ENCODE measurements at regions not wholly inside any gene's neighbourhood (a gene's known extent, or its start where the extent isn't known, plus 50 kb on each side); places are given as distances from the start of the nearest gene placed in this dataset.
"Not testable (repeated sequence)": the region's sequence is repeated elsewhere in the genome, so short reads cannot be mapped to it uniquely, and the experiment has no call there.

- H3K4me1 ChIP-seq (ENCODE audit: control insufficient read depth, insufficient read depth, low read length, poor library complexity, severe bottlenecking): no peaks in the 10 kb centered on the region
- 92% methylated on average over 10 to 14 of the region's 16 CpGs for WGBS, 2 experiments (ENCODE audit: insufficient coverage in 2 of 2)
- H3K36me3 ChIP-seq (ENCODE audit: control insufficient read depth, insufficient read depth, low read length): no peaks in the 10 kb centered on the region
- H3K27ac ChIP-seq (ENCODE audit: low read depth, low read length, severe bottlenecking): no peak overlapping the region
- no peak overlapping the region for H3K4me3 ChIP-seq (ENCODE audit: extremely low read depth, insufficient read depth, low read length, poor library complexity, severe bottlenecking)
- no peaks in the 10 kb centered on the region for H3K9me3 ChIP-seq (ENCODE audit: control insufficient read depth, low read length)
Measured at GRCh38 chr4:31701256-31701655, 981.1 kb downstream of the PCDH7 start.

GRCh38 chr4:31702326-31702725 lies 982.2 kb downstream of the PCDH7 start:
- no peaks in the 10 kb centered on the region for H3K9me3 ChIP-seq (ENCODE audit: control insufficient read depth, low read length)
- no peak overlapping the region for H3K4me3 ChIP-seq (ENCODE audit: extremely low read depth, insufficient read depth, low read length, poor library complexity, severe bottlenecking)
- no peaks in the 10 kb centered on the region for H3K4me1 ChIP-seq (ENCODE audit: control insufficient read depth, insufficient read depth, low read length, poor library complexity, severe bottlenecking)
- no peak overlapping the region for H3K27ac ChIP-seq (ENCODE audit: low read depth, low read length, severe bottlenecking)
- WGBS, 2 experiments (ENCODE audit: insufficient coverage in 2 of 2): no CpG with 5 or more reads among the region's 2 CpGs
- H3K36me3 ChIP-seq (ENCODE audit: control insufficient read depth, insufficient read depth, low read length): no peaks in the 10 kb centered on the region

GRCh38 chr4:31714238-31714637 lies 994.1 kb downstream of the PCDH7 start:
- Histone ChIP-seq H3K4me3 (ENCODE audit: extremely low read depth, insufficient read depth, low read length, poor library complexity, severe bottlenecking) (no peak overlapping the region), H3K4me1 (ENCODE audit: control insufficient read depth, insufficient read depth, low read length, poor library complexity, severe bottlenecking) (no peaks in the 10 kb centered on the region), H3K9me3 (ENCODE audit: control insufficient read depth, low read length) (no peaks in the 10 kb centered on the region), H3K36me3 (ENCODE audit: control insufficient read depth, insufficient read depth, low read length) (no peaks in the 10 kb centered on the region), H3K27ac (ENCODE audit: low read depth, low read length, severe bottlenecking) (no peak overlapping the region)

- no peak overlapping the region for H3K4me3 ChIP-seq (ENCODE audit: extremely low read depth, insufficient read depth, low read length, poor library complexity, severe bottlenecking)
- no peaks in the 10 kb centered on the region for H3K9me3 ChIP-seq (ENCODE audit: control insufficient read depth, low read length)
- H3K36me3 ChIP-seq (ENCODE audit: control insufficient read depth, insufficient read depth, low read length): no peaks in the 10 kb centered on the region
- no peak overlapping the region for H3K27ac ChIP-seq (ENCODE audit: low read depth, low read length, severe bottlenecking)
- no CpG with 5 or more reads among the region's 1 CpG for WGBS, 2 experiments (ENCODE audit: insufficient coverage in 2 of 2)
- no peaks in the 10 kb centered on the region for H3K4me1 ChIP-seq (ENCODE audit: control insufficient read depth, insufficient read depth, low read length, poor library complexity, severe bottlenecking)
Measured at GRCh38 chr4:31715302-31715701, 995.1 kb downstream of the PCDH7 start.

GRCh38 chr4:31727030-31727429 lies 1006.9 kb downstream of the PCDH7 start:
- H3K36me3 ChIP-seq (ENCODE audit: control insufficient read depth, insufficient read depth, low read length): no peaks in the 10 kb centered on the region
- no peak overlapping the region for H3K27ac ChIP-seq (ENCODE audit: low read depth, low read length, severe bottlenecking)
- H3K4me1 ChIP-seq (ENCODE audit: control insufficient read depth, insufficient read depth, low read length, poor library complexity, severe bottlenecking): no peaks in the 10 kb centered on the region
- no peaks in the 10 kb centered on the region for H3K9me3 ChIP-seq (ENCODE audit: control insufficient read depth, low read length)
- 80% methylated on average over 1 of the region's 1 CpG; no CpG with 5 or more reads in 1 of the 2 experiments for WGBS, 2 experiments (ENCODE audit: insufficient coverage in 2 of 2)
- no peak overlapping the region for H3K4me3 ChIP-seq (ENCODE audit: extremely low read depth, insufficient read depth, low read length, poor library complexity, severe bottlenecking)

GRCh38 chr4:31735004-31735403 lies 1014.8 kb downstream of the PCDH7 start:
- H3K36me3 ChIP-seq (ENCODE audit: control insufficient read depth, insufficient read depth, low read length): no peaks in the 10 kb centered on the region
- no peak overlapping the region for H3K4me3 ChIP-seq (ENCODE audit: extremely low read depth, insufficient read depth, low read length, poor library complexity, severe bottlenecking)
- no CpG with 5 or more reads among the region's 3 CpGs for WGBS, 2 experiments (ENCODE audit: insufficient coverage in 2 of 2)
- H3K27ac ChIP-seq (ENCODE audit: low read depth, low read length, severe bottlenecking): no peak overlapping the region
- H3K4me1 ChIP-seq (ENCODE audit: control insufficient read depth, insufficient read depth, low read length, poor library complexity, severe bottlenecking): no peaks in the 10 kb centered on the region
- no peaks in the 10 kb centered on the region for H3K9me3 ChIP-seq (ENCODE audit: control insufficient read depth, low read length)

- Histone ChIP-seq H3K36me3 (ENCODE audit: control insufficient read depth, insufficient read depth, low read length) (no peaks in the 10 kb centered on the region), H3K4me3 (ENCODE audit: extremely low read depth, insufficient read depth, low read length, poor library complexity, severe bottlenecking) (no peak overlapping the region), H3K4me1 (ENCODE audit: control insufficient read depth, insufficient read depth, low read length, poor library complexity, severe bottlenecking) (no peaks in the 10 kb centered on the region), H3K27ac (ENCODE audit: low read depth, low read length, severe bottlenecking) (no peak overlapping the region), H3K9me3 (ENCODE audit: control insufficient read depth, low read length) (no peaks in the 10 kb centered on the region)
- WGBS, 2 experiments (ENCODE audit: insufficient coverage in 2 of 2): 94 to 97% methylated on average over 3 of the region's 3 CpGs
Measured at GRCh38 chr4:31737419-31737818, 1017.2 kb downstream of the PCDH7 start.

- H3K4me3 ChIP-seq (ENCODE audit: extremely low read depth, insufficient read depth, low read length, poor library complexity, severe bottlenecking): no peak overlapping the region
- no peak overlapping the region for H3K27ac ChIP-seq (ENCODE audit: low read depth, low read length, severe bottlenecking)
Measured at GRCh38 chr4:31741326-31741725, 1021.2 kb downstream of the PCDH7 start.

GRCh38 chr4:31748382-31748781 lies 1028.2 kb downstream of the PCDH7 start:
- Histone ChIP-seq H3K4me3 (ENCODE audit: extremely low read depth, insufficient read depth, low read length, poor library complexity, severe bottlenecking) (no peak overlapping the region), H3K27ac (ENCODE audit: low read depth, low read length, severe bottlenecking) (no peak overlapping the region), H3K36me3 (ENCODE audit: control insufficient read depth, insufficient read depth, low read length) (no peaks in the 10 kb centered on the region), H3K4me1 (ENCODE audit: control insufficient read depth, insufficient read depth, low read length, poor library complexity, severe bottlenecking) (no peaks in the 10 kb centered on the region), H3K9me3 (ENCODE audit: control insufficient read depth, low read length) (no peaks in the 10 kb centered on the region)
- WGBS, 2 experiments (ENCODE audit: insufficient coverage in 2 of 2): 76 to 92% methylated on average over 3 of the region's 3 CpGs

More at GRCh38 chr4:31741326-31741725, 1021.2 kb downstream of the PCDH7 start:
- Histone ChIP-seq H3K4me1 (ENCODE audit: control insufficient read depth, insufficient read depth, low read length, poor library complexity, severe bottlenecking) (no peaks in the 10 kb centered on the region), H3K9me3 (ENCODE audit: control insufficient read depth, low read length) (no peaks in the 10 kb centered on the region), H3K36me3 (ENCODE audit: control insufficient read depth, insufficient read depth, low read length) (no peaks in the 10 kb centered on the region)

- H3K9me3 ChIP-seq (ENCODE audit: control insufficient read depth, low read length): not testable (repeated sequence)
- no CpG with 5 or more reads among the region's 2 CpGs for WGBS, 2 experiments (ENCODE audit: insufficient coverage in 2 of 2)
Measured at GRCh38 chr4:31750581-31750980, 1030.4 kb downstream of the PCDH7 start.

GRCh38 chr4:31755751-31756150 lies 1035.6 kb downstream of the PCDH7 start:
- no peaks in the 10 kb centered on the region for H3K36me3 ChIP-seq (ENCODE audit: control insufficient read depth, insufficient read depth, low read length)

More at GRCh38 chr4:31750581-31750980, 1030.4 kb downstream of the PCDH7 start:
- H3K36me3 ChIP-seq (ENCODE audit: control insufficient read depth, insufficient read depth, low read length); H3K27ac ChIP-seq (ENCODE audit: low read depth, low read length, severe bottlenecking); H3K4me3 ChIP-seq (ENCODE audit: extremely low read depth, insufficient read depth, low read length, poor library complexity, severe bottlenecking); H3K4me1 ChIP-seq (ENCODE audit: control insufficient read depth, insufficient read depth, low read length, poor library complexity, severe bottlenecking): not testable (repeated sequence)

GRCh38 chr4:31768756-31769155 lies 1048.6 kb downstream of the PCDH7 start:
- no peaks in the 10 kb centered on the region for H3K9me3 ChIP-seq (ENCODE audit: control insufficient read depth, low read length)
- H3K27ac ChIP-seq (ENCODE audit: low read depth, low read length, severe bottlenecking): no peak overlapping the region
- H3K4me1 ChIP-seq (ENCODE audit: control insufficient read depth, insufficient read depth, low read length, poor library complexity, severe bottlenecking): peaks cover 3% of the 10 kb centered on the region
- H3K36me3 ChIP-seq (ENCODE audit: control insufficient read depth, insufficient read depth, low read length): no peaks in the 10 kb centered on the region
- H3K4me3 ChIP-seq (ENCODE audit: extremely low read depth, insufficient read depth, low read length, poor library complexity, severe bottlenecking): no peak overlapping the region

More at GRCh38 chr4:31755751-31756150, 1035.6 kb downstream of the PCDH7 start:
- Histone ChIP-seq H3K9me3 (ENCODE audit: control insufficient read depth, low read length) (no peaks in the 10 kb centered on the region), H3K27ac (ENCODE audit: low read depth, low read length, severe bottlenecking) (no peak overlapping the region), H3K4me1 (ENCODE audit: control insufficient read depth, insufficient read depth, low read length, poor library complexity, severe bottlenecking) (no peaks in the 10 kb centered on the region), H3K4me3 (ENCODE audit: extremely low read depth, insufficient read depth, low read length, poor library complexity, severe bottlenecking) (no peak overlapping the region)
- 80 to 100% methylated on average over 1 of the region's 4 CpGs for WGBS, 2 experiments (ENCODE audit: insufficient coverage in 2 of 2)

Measured in mesodermal cell (in vitro differentiated cells).